ENCODE measurements at regions not wholly inside any gene's neighbourhood (a gene's known extent, or its start where the extent isn't known, plus 50 kb on each side); places are given as distances from the start of the nearest gene placed in this dataset.

- intact Hi-C loops (cut with DNase I) = no loop called here
- Histone ChIP-seq H3K36me3 (no peaks in the 10 kb centered on the region), H3K9me3 (no peaks in the 10 kb centered on the region), H3K27me3 (no peaks in the 10 kb centered on the region), H3K4me1 (no peaks in the 10 kb centered on the region), H3K4me3 (no peak overlapping the region), H3K27ac (no peak overlapping the region)
- DNase-seq = no peak
- 78 to 91% methylated on average over 5 of the region's 5 CpGs for WGBS, 2 donors
- TF ChIP-seq POLR2A (IDR thresholded peaks at IDR 0.05) (no peak), POLR2AphosphoS5 (IDR thresholded peaks at IDR 0.05) (no peak), EP300 (IDR thresholded peaks at IDR 0.05) (no peak), CTCF (IDR thresholded peaks at IDR 0.05) (no peak)
These were observed 1142.3 kb upstream of the CELF2 start for GRCh38 chr10:9875353-9875752.

- intact Hi-C loops (cut with DNase I) = no loop called here
- no peak for TF ChIP-seq POLR2A (IDR thresholded peaks at IDR 0.05)
- no peak for TF ChIP-seq POLR2AphosphoS5 (IDR thresholded peaks at IDR 0.05)
- TF ChIP-seq EP300 (IDR thresholded peaks at IDR 0.05) = no peak
- TF ChIP-seq CTCF (IDR thresholded peaks at IDR 0.05) = no peak
- H3K36me3 ChIP-seq = no peaks in the 10 kb centered on the region
- DNase-seq = no peak
- no peaks in the 10 kb centered on the region for H3K27me3 ChIP-seq
- H3K4me1 ChIP-seq = no peaks in the 10 kb centered on the region
- no peak overlapping the region for H3K4me3 ChIP-seq
- H3K9me3 ChIP-seq = no peaks in the 10 kb centered on the region
- H3K27ac ChIP-seq = no peak overlapping the region
- 92 to 94% methylated on average over 12 of the region's 12 CpGs for WGBS, 2 donors
These were observed 1139.7 kb upstream of the CELF2 start for GRCh38 chr10:9877978-9878377.

GRCh38 chr10:9878383-9878782 lies 1139.3 kb upstream of the CELF2 start:
- intact Hi-C loops (cut with DNase I) = no loop called here
- Histone ChIP-seq H3K27ac (no peak overlapping the region), H3K9me3 (peaks cover 0 to under 1% (median under 1%) of the 10 kb centered on the region in 4 donors), H3K27me3 (no peaks in the 10 kb centered on the region), H3K36me3 (no peaks in the 10 kb centered on the region), H3K4me3 (no peak overlapping the region), H3K4me1 (no peaks in the 10 kb centered on the region)
- no peak for DNase-seq
- 90 to 95% methylated on average over 10 of the region's 10 CpGs for WGBS, 2 donors
- TF ChIP-seq CTCF (IDR thresholded peaks at IDR 0.05) (no peak), POLR2AphosphoS5 (IDR thresholded peaks at IDR 0.05) (no peak), POLR2A (IDR thresholded peaks at IDR 0.05) (no peak), EP300 (IDR thresholded peaks at IDR 0.05) (no peak)

GRCh38 chr10:9885761-9886160 lies 1131.9 kb upstream of the CELF2 start:
- Histone ChIP-seq H3K4me3 (no peak overlapping the region), H3K36me3 (no peaks in the 10 kb centered on the region), H3K27ac (no peak overlapping the region), H3K4me1 (no peaks in the 10 kb centered on the region), H3K9me3 (peaks cover 0 to 4% (median 1%) of the 10 kb centered on the region in 4 donors), H3K27me3 (no peaks in the 10 kb centered on the region)
- no peak for DNase-seq
- WGBS, 2 donors = 50 to 60% methylated on average over 3 of the region's 3 CpGs
- TF ChIP-seq POLR2AphosphoS5 (IDR thresholded peaks at IDR 0.05) = no peak
- TF ChIP-seq CTCF (IDR thresholded peaks at IDR 0.05) = no peak
- TF ChIP-seq POLR2A (IDR thresholded peaks at IDR 0.05) = no peak
- TF ChIP-seq EP300 (IDR thresholded peaks at IDR 0.05) = no peak
- intact Hi-C loops (cut with DNase I) = no loop called here

- no peaks in the 10 kb centered on the region for H3K4me1 ChIP-seq
- DNase-seq = no peak
- no peak for TF ChIP-seq CTCF (IDR thresholded peaks at IDR 0.05)
- TF ChIP-seq POLR2A (IDR thresholded peaks at IDR 0.05) = no peak
- no peak for TF ChIP-seq EP300 (IDR thresholded peaks at IDR 0.05)
- no peak for TF ChIP-seq POLR2AphosphoS5 (IDR thresholded peaks at IDR 0.05)
- intact Hi-C loops (cut with DNase I) = no loop called here
- no peak overlapping the region for H3K27ac ChIP-seq
- H3K27me3 ChIP-seq = no peaks in the 10 kb centered on the region
- H3K4me3 ChIP-seq = no peak overlapping the region
- no peaks in the 10 kb centered on the region for H3K36me3 ChIP-seq
- peaks cover 0 to 4% (median 1%) of the 10 kb centered on the region in 4 donors for H3K9me3 ChIP-seq
- 58 to 68% methylated on average over 1 of the region's 1 CpG for WGBS, 2 donors
These were observed 1130.9 kb upstream of the CELF2 start for GRCh38 chr10:9886772-9887171.
